Glutamatergic neuron (in vitro differentiated cells): ENCODE measurements at regions not wholly inside any gene's neighbourhood (a gene's known extent, or its start where the extent isn't known, plus 50 kb on each side); places are given as distances from the start of the nearest gene placed in this dataset.

Source experiments
- DNase-seq: peaks from one replicate; pipeline ENCODE4 v3.0.0; 2022
- H3K27ac Mint-ChIP-seq: one replicate; pipeline ENCODE4 v1.8.0; 2020; ENCODE audit warnings: mild to moderate bottlenecking, mixed read lengths, inconsistent platforms; ENCODE audit not compliant: unreplicated experiment
- H3K27me3 Mint-ChIP-seq: one replicate; pipeline ENCODE4 v1.8.0; 2020; ENCODE audit warnings: mild to moderate bottlenecking, moderate library complexity, mixed read lengths, inconsistent platforms; ENCODE audit not compliant: unreplicated experiment
- H3K36me3 Mint-ChIP-seq: one replicate; pipeline ENCODE4 v1.8.0; 2020; ENCODE audit warnings: mild to moderate bottlenecking, mixed read lengths, inconsistent platforms; ENCODE audit not compliant: unreplicated experiment
- H3K4me1 Mint-ChIP-seq: one replicate; pipeline ENCODE4 v1.8.0; 2020; ENCODE audit warnings: mild to moderate bottlenecking, low read depth, mixed read lengths, inconsistent platforms; ENCODE audit not compliant: unreplicated experiment
- H3K4me3 Mint-ChIP-seq: one replicate; pipeline ENCODE4 v1.8.0; 2020; ENCODE audit warnings: mild to moderate bottlenecking, mixed read lengths, inconsistent platforms; ENCODE audit not compliant: unreplicated experiment
- H3K9me3 Mint-ChIP-seq: one replicate; pipeline ENCODE4 v1.8.0; 2020; ENCODE audit warnings: mild to moderate bottlenecking, moderate library complexity, mixed read lengths, inconsistent platforms; ENCODE audit not compliant: unreplicated experiment
- CTCF ChIP-seq: fragments of 200-600 bp; sonication (generic); IDR thresholded peaks from one replicate; pipeline ENCODE4 v1.5.0; 2021; ENCODE audit not compliant: partially characterized antibody, unreplicated experiment

GRCh38 chr1:67540025-67540732 lies 110.0 kb upstream of the SERBP1 start:
- Mint-ChIP-seq H3K4me3 (no peak overlapping the region), H3K9me3 (peaks cover 3% of the 10 kb centered on the region), H3K36me3 (no peaks in the 10 kb centered on the region), H3K4me1 (peaks cover 1% of the 10 kb centered on the region), H3K27me3 (peaks cover 3% of the 10 kb centered on the region), H3K27ac (no peak overlapping the region)
- DNase-seq = no peak
- TF ChIP-seq CTCF = no peak

GRCh38 chr1:67540733-67541125 lies 110.5 kb upstream of the SERBP1 start:
- no peak overlapping the region for H3K27ac Mint-ChIP-seq
- H3K4me1 Mint-ChIP-seq = no peaks in the 10 kb centered on the region
- no peak for DNase-seq
- H3K36me3 Mint-ChIP-seq = no peaks in the 10 kb centered on the region
- H3K9me3 Mint-ChIP-seq = peaks cover 3% of the 10 kb centered on the region
- peaks cover 3% of the 10 kb centered on the region for H3K27me3 Mint-ChIP-seq
- TF ChIP-seq CTCF = no peak
- H3K4me3 Mint-ChIP-seq = no peak overlapping the region

- TF ChIP-seq CTCF = no peak
- Mint-ChIP-seq H3K9me3 (peaks cover 3% of the 10 kb centered on the region), H3K27me3 (peaks cover 9% of the 10 kb centered on the region), H3K4me1 (no peaks in the 10 kb centered on the region), H3K36me3 (no peaks in the 10 kb centered on the region), H3K27ac (no peak overlapping the region), H3K4me3 (no peak overlapping the region)
- no peak for DNase-seq
Observed at GRCh38 chr1:67542747-67543146, 112.5 kb upstream of the SERBP1 start.

- Mint-ChIP-seq H3K27me3 (peaks cover 9% of the 10 kb centered on the region), H3K27ac (no peak overlapping the region), H3K4me3 (no peak overlapping the region), H3K36me3 (no peaks in the 10 kb centered on the region), H3K9me3 (peaks cover 3% of the 10 kb centered on the region), H3K4me1 (no peaks in the 10 kb centered on the region)
- no peak for TF ChIP-seq CTCF
- no peak for DNase-seq
Observed at GRCh38 chr1:67544921-67545320, 114.7 kb upstream of the SERBP1 start.

- no peak for TF ChIP-seq CTCF
- Mint-ChIP-seq H3K27me3 (peaks cover 7% of the 10 kb centered on the region), H3K36me3 (no peaks in the 10 kb centered on the region), H3K4me1 (no peaks in the 10 kb centered on the region), H3K27ac (no peak overlapping the region), H3K4me3 (no peak overlapping the region), H3K9me3 (peaks cover 2% of the 10 kb centered on the region)
- DNase-seq = no peak
Observed at GRCh38 chr1:67545364-67545763, 115.2 kb upstream of the SERBP1 start.
